NCI-H1694 treated with DMSO at 0.1 percent for 48 hours (cell line): ENCODE measurements at regions not wholly inside any gene's neighbourhood (a gene's known extent, or its start where the extent isn't known, plus 50 kb on each side); places are given as distances from the start of the nearest gene placed in this dataset.

Experiments used
- DNase-seq: peaks from one replicate; lab custom pipeline; 2025; lab: John Stamatoyannopoulos, UW

- DNase-seq, result no peak
Measured at GRCh38 chr4:123990310-123990870, 593.8 kb downstream of the SPRY1 start.

GRCh38 chr4:123994917-123995316, 598.3 kb downstream of the SPRY1 start:
- DNase-seq, result no peak

- DNase-seq, result no peak
Measured at GRCh38 chr4:123995936-123996335, 599.3 kb downstream of the SPRY1 start.

- DNase-seq, result no peak
Measured at GRCh38 chr4:123996718-123997510, 600.3 kb downstream of the SPRY1 start.

- DNase-seq, result no peak
Measured at GRCh38 chr4:123997776-123998449, 601.3 kb downstream of the SPRY1 start.

- no peak for DNase-seq
Measured at GRCh38 chr4:124000233-124000632, 603.6 kb downstream of the SPRY1 start.

GRCh38 chr4:124015766-124016165, 619.2 kb downstream of the SPRY1 start:
- DNase-seq, result no peak

GRCh38 chr4:124017185-124017785, 620.7 kb downstream of the SPRY1 start:
- DNase-seq, result no peak

GRCh38 chr4:124018383-124019317, 622.1 kb downstream of the SPRY1 start:
- DNase-seq, result no peak

- no peak for DNase-seq
Measured at GRCh38 chr4:124019749-124020549, 623.4 kb downstream of the SPRY1 start.

- DNase-seq, result no peak
Measured at GRCh38 chr4:124025000-124025399, 628.4 kb downstream of the SPRY1 start.

GRCh38 chr4:124025428-124025827, 628.8 kb downstream of the SPRY1 start:
- DNase-seq, result no peak

GRCh38 chr4:124028182-124028581, 631.6 kb downstream of the SPRY1 start:
- DNase-seq, result no peak

GRCh38 chr4:124030147-124030546, 633.6 kb downstream of the SPRY1 start:
- DNase-seq, result no peak

- DNase-seq, result no peak
Measured at GRCh38 chr4:124032035-124032434, 635.4 kb downstream of the SPRY1 start.

- DNase-seq, result no peak
Measured at GRCh38 chr4:124035364-124036041, 638.9 kb downstream of the SPRY1 start.

- no peak for DNase-seq
Measured at GRCh38 chr4:124037236-124037635, 640.6 kb downstream of the SPRY1 start.

- no peak for DNase-seq
Measured at GRCh38 chr4:124044330-124044729, 647.7 kb downstream of the SPRY1 start.

- no peak for DNase-seq
Measured at GRCh38 chr4:124044867-124045266, 648.3 kb downstream of the SPRY1 start.

- no peak for DNase-seq
Measured at GRCh38 chr4:124046190-124046589, 649.6 kb downstream of the SPRY1 start.
